GM12891 (cell line): ENCODE measurements at regions not wholly inside any gene's neighbourhood (a gene's known extent, or its start where the extent isn't known, plus 50 kb on each side); places are given as distances from the start of the nearest gene placed in this dataset.
"Not testable (repeated sequence)": the region's sequence is repeated elsewhere in the genome, so short reads cannot be mapped to it uniquely, and the experiment has no call there.

Experiments
- DNase-seq: peaks from one replicate; pipeline ENCODE4 v3.0.0; 2011; ENCODE audit warnings: low spot score; ENCODE audit not compliant: insufficient read length
- FAIRE-seq: peaks from 2 replicates; lab custom pipeline; 2011; peaks lifted over from hg19 to GRCh38; lab: Jason Lieb, UNC
- PAX5 ChIP-seq: IDR thresholded peaks from 2 replicates; pipeline ENCODE4 v1.6.1; 2011; ENCODE audit warnings: low read length, moderate library complexity, mild to moderate bottlenecking; ENCODE audit not compliant: insufficient read depth, severe bottlenecking
- POLR2A ChIP-seq: IDR thresholded peaks from 2 replicates; pipeline ENCODE4 v1.6.1; 2011; ENCODE audit warnings: low read depth, low read length, control low read depth
- POLR2AphosphoS5 ChIP-seq: IDR thresholded peaks from 2 replicates; pipeline ENCODE4 v1.6.1; 2011; ENCODE audit warnings: low read depth, low read length, control low read depth
- POU2F2 ChIP-seq: IDR thresholded peaks from 2 replicates; pipeline ENCODE4 v1.6.1; 2011; ENCODE audit warnings: low read depth, mild to moderate bottlenecking, control low read depth, low read length, moderate library complexity
- SPI1 ChIP-seq: IDR thresholded peaks from 2 replicates; pipeline ENCODE4 v1.6.1; 2011; ENCODE audit warnings: low read depth, low read length, control low read depth
- TAF1 ChIP-seq: IDR thresholded peaks from 2 replicates; pipeline ENCODE4 v1.6.1; 2011; ENCODE audit warnings: low read depth, low read length, control low read depth

GRCh38 chr2:133992454-133992853 is 261.4 kb upstream of the MGAT5 start:
- no peak for TF ChIP-seq PAX5
- no peak for TF ChIP-seq POU2F2
- TF ChIP-seq SPI1 = no peak
- no peak for TF ChIP-seq POLR2A
- TF ChIP-seq POLR2AphosphoS5 = no peak
- TF ChIP-seq TAF1 = no peak
- DNase-seq (no peak), FAIRE-seq (no peak)

- DNase-seq (no peak), FAIRE-seq (no peak)
- TF ChIP-seq POLR2AphosphoS5 (no peak), POLR2A (no peak), PAX5 (no peak), SPI1 (no peak), POU2F2 (no peak), TAF1 (no peak)
Observed at GRCh38 chr2:133993160-133993559, 260.7 kb upstream of the MGAT5 start.

DNA sequence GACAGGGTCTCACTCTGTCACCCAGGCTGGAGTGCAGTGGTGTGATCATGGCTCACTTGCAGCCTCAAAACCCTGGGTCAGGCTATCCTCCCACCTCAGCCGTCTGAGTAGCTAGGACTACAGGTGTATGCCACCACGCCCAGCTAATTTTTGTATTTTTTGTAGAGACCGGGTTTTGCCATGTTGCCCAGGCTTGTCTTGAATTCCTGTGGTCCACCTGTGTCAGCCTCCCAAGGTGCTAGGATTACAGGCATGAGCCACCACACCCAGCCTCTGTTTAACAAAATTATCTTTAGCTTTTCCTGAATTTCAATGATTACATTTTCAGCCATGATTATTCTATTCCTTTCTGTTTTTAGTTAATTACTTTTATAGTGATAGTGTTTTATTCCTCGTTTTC is 255.1 kb upstream of the MGAT5 start:
- FAIRE-seq, DNase-seq: not testable (repeated sequence)

- no peak for TF ChIP-seq SPI1
- no peak for TF ChIP-seq POLR2AphosphoS5
- TF ChIP-seq TAF1 = no peak
- TF ChIP-seq POLR2A = no peak
- TF ChIP-seq PAX5 = no peak
- TF ChIP-seq POU2F2 = no peak
- DNase-seq = no peak
- no peak for FAIRE-seq
Observed at GRCh38 chr2:134002391-134002790, 251.5 kb upstream of the MGAT5 start.

GRCh38 chr2:134002921-134003320 is 251.0 kb upstream of the MGAT5 start:
- DNase-seq (no peak), FAIRE-seq (no peak)

DNA sequence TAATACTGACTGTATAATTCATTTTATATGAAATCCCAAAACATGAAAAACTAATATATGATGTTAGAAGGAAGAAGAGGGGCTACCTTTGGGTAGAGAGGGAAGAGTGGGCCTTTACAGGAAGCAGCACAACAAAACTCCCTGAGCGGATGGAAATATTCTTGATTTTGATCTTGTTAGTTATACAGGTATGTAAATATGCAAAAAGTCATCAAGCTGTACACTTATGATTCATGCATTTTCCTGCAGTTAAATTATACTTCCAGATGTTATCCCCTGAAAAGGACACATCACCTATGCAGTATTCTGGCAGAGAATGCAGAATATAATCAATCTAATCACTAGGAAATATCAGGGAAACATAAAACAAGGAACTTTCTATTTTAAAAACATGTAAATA is 249.4 kb upstream of the MGAT5 start:
- no peak for TF ChIP-seq POU2F2
- TF ChIP-seq PAX5 = no peak
- no peak for TF ChIP-seq POLR2AphosphoS5
- TF ChIP-seq TAF1 = no peak
- TF ChIP-seq POLR2A = no peak
- no peak for TF ChIP-seq SPI1
- FAIRE-seq (no peak), DNase-seq (no peak)

More at GRCh38 chr2:134002921-134003320, 251.0 kb upstream of the MGAT5 start:
- TF ChIP-seq PAX5 (no peak), SPI1 (no peak), POU2F2 (no peak), POLR2A (no peak), POLR2AphosphoS5 (no peak), TAF1 (no peak)

GRCh38 chr2:134008837-134009236 is 245.0 kb upstream of the MGAT5 start:
- DNase-seq (no peak), FAIRE-seq (no peak)
- no peak for TF ChIP-seq POLR2A
- TF ChIP-seq POLR2AphosphoS5 = no peak
- TF ChIP-seq SPI1 = no peak
- no peak for TF ChIP-seq POU2F2
- TF ChIP-seq PAX5 = no peak
- TF ChIP-seq TAF1 = no peak

DNA sequence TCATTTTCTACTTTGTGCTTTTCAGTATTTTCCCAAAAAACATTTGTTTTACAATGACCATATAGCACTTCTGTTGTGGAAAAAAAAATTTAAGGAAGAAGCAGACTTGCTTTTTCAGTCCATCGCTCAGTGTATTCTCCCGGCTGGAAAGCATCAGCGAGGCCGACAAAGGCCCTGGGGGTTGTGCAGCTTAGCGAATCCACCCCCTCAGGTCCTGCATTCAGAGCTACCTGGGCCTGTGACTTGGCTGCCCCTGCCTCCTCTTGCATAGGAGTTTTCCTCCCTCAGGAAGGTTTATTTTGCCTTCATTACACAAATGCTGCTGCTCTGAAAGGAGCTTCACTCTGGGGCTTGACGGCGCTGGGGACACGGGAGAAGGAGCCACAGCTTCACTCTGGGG is 244.4 kb upstream of the MGAT5 start:
- no peak for FAIRE-seq
- no peak for TF ChIP-seq POLR2AphosphoS5
- TF ChIP-seq POLR2A = no peak
- TF ChIP-seq PAX5 = no peak
- TF ChIP-seq SPI1 = no peak
- TF ChIP-seq TAF1 = no peak
- no peak for TF ChIP-seq POU2F2
- no peak for DNase-seq

GRCh38 chr2:134009906-134010305 is 244.0 kb upstream of the MGAT5 start:
- DNase-seq, FAIRE-seq: not testable (repeated sequence)

- DNase-seq = no peak
- TF ChIP-seq POU2F2 (no peak), POLR2AphosphoS5 (no peak), PAX5 (no peak), SPI1 (no peak)
Observed at GRCh38 chr2:134011936-134012586, 241.8 kb upstream of the MGAT5 start.

DNA sequence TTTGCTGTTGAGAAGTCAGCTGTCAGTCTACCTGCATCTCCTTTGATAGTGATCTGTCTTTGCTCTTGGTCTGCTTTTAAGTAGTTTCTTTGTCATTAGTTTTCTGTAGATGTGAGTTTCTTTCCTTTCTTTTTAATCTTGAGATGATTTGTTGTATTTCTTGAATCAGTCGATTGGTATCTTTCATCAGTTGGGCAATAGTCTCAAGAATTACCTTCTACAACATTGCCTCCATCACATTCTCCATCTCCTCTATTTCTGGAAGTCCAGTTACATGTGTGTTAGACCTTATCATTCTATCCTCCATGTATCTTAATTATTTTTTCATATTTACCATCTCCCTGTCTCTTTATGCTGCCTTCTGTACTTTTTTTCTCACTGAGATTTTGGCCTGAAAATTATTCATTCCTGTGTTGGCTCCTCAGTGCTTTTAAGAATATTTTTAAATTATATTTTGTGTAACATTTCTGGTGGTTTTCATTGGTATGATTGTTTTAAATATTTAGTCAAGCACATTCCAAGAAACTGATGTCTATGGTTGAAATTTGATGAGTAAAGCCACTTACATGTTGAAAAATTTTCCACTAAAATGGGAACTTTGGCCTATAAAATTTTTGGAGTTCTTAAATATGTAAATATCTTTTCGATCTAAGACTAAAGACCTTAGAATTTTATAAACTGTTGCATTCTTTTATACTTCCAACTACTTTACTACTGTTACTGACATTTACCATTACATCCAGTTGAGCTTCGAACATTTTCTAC is 239.5 kb upstream of the MGAT5 start:
- no peak for TF ChIP-seq POU2F2
- no peak for TF ChIP-seq POLR2A
- TF ChIP-seq SPI1 = no peak
- TF ChIP-seq POLR2AphosphoS5 = no peak
- no peak for TF ChIP-seq TAF1
- TF ChIP-seq PAX5 = no peak
- FAIRE-seq (no peak), DNase-seq (no peak)

More at GRCh38 chr2:134011936-134012586, 241.8 kb upstream of the MGAT5 start:
- FAIRE-seq = no peak
